GM18505 (cell line): ENCODE measurements at regions not wholly inside any gene's neighbourhood (a gene's known extent, or its start where the extent isn't known, plus 50 kb on each side); places are given as distances from the start of the nearest gene placed in this dataset.

Source experiments
- ATAC-seq: cut with Tn5 transposase; IDR thresholded peaks from one replicate; pipeline ENCODE4 v1.9.1; 2021; ENCODE audit not compliant: unreplicated experiment
- POLR2A ChIP-seq: IDR thresholded peaks from 4 replicates; pipeline ENCODE4 v1.6.1; 2011; ENCODE audit warnings: borderline replicate concordance; ENCODE audit not compliant: insufficient read depth, insufficient read length; ENCODE audit errors: extremely low read depth

DNA sequence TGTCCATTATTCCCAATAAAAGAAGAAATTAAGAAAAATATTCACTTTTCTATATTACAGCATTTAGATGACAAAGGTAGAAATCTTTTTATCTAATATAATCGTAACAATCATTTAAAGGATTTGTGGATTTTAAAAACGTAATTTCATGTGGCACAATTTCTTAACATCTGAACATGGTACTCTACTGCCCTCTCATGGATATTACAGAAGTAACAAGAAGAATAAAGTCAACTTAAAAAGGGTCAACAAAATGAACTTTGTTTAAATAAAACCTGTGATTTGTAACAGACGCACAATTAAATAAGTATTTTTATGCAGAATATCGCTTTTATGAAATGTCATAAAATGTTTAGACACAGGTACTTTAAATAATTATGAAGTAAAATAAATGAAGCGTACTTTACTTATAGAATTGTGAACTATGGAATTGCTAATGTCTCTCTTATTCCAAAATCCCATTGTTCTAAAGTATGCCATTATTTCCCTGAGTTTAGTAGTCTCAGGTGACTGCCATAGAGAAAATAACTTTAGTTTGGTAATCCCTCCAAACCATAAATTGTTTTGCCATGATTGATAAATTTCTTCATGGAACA lies 366.8 kb upstream of the ZNF385D start:
- no peak for TF ChIP-seq POLR2A
- no peak for ATAC-seq

- ATAC-seq = no peak
- TF ChIP-seq POLR2A = no peak
Observed at GRCh38 chr3:22118542-22118941, 367.5 kb upstream of the ZNF385D start.

DNA sequence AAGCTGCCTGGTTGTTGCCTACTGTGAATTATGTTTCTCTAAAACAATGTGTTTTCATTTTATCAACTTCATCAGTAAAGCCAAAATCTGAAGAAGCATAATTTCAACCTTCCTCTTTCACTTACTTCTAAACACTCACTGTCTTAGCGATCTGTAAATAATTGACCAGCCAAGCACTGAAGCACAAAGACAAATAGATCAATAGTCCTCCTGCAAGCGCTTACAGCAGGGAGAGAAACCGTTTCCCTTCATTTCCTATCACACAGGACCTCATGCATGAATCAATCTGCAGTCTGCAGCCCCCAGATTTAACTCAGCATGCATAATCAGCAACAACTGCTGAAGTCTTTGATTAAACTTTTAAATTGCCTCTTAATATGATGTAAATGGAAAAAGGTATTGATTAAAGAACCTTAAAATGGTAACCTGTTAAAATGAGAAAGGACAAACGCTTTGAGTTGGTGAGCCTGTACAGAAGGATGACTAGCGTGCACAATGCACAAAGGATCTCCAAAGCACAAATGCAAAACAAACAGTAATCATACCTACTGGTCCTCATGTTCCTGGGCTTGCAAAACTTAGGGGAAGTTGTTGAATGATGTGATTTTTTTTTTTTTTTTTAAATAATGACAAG lies 370.2 kb upstream of the ZNF385D start:
- no peak for TF ChIP-seq POLR2A
- ATAC-seq = peak; percentile 54

GRCh38 chr3:22122567-22122966 lies 371.6 kb upstream of the ZNF385D start:
- peak; percentile 69 for ATAC-seq
- no peak for TF ChIP-seq POLR2A

DNA sequence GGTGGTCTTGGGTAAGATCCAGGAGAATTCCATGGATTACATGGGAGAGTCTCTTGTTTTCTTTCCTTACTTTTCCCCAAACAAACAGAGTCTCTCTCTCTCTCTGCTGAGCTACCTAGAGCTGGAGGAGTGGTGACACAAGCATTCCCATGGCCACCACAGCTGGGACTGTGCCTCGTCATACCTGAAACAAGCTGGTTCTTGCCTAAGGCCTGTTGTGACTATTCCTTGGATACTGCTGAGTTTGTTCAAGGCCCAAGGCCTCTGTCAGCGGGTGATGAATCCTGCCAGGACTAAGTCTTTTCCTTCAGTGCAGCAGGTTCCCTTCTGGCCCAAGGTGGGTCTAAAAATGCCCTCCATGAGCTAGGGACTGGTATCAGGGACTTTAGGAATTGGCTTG lies 378.1 kb upstream of the ZNF385D start:
- TF ChIP-seq POLR2A = no peak
- ATAC-seq = no peak

GRCh38 chr3:22141769-22142168 lies 390.8 kb upstream of the ZNF385D start:
- no peak for TF ChIP-seq POLR2A
- ATAC-seq = no peak

GRCh38 chr3:22147161-22147560 lies 396.2 kb upstream of the ZNF385D start:
- no peak for ATAC-seq
- no peak for TF ChIP-seq POLR2A

DNA sequence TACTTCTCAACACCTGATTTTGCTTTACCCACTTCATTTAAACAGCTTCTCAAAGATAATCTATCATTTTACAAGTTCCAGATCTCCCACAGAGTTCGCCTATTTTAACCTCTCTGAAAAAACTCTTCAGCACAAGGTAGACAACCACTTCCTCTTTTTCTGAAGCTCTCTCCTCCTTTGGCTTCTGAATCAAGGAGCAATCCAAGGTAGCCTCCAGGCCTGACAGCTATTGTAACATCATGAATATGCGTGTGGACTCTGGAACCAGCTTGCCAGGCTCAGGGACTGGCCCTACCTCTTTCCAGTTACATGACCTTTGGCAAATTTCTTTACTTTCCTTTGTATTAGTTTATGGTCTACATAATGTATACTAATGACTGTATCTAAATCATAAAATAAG lies 405.9 kb upstream of the ZNF385D start:
- no peak for TF ChIP-seq POLR2A
- ATAC-seq = no peak

DNA sequence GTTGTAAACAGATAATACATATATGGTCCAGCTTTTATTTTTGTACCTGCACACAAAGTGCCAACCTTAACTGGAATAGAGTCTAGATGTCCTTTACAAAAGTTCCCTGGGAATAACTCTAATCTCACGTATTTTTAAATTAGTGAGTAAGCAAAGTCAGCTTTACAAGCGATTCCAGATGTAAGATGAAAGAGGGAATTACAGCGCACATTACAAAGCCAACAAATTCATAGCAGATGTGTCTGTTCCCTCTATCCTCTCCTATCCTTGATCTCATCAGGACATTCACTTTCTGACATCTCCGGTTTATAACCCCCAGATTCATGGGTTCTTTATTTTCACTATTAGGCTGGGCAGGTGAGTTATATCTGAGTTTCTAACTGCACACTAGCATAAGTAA lies 406.8 kb upstream of the ZNF385D start:
- no peak for ATAC-seq
- TF ChIP-seq POLR2A = no peak

- TF ChIP-seq POLR2A = no peak
- ATAC-seq = no peak
Observed at GRCh38 chr3:22159004-22159695, 408.1 kb upstream of the ZNF385D start.

DNA sequence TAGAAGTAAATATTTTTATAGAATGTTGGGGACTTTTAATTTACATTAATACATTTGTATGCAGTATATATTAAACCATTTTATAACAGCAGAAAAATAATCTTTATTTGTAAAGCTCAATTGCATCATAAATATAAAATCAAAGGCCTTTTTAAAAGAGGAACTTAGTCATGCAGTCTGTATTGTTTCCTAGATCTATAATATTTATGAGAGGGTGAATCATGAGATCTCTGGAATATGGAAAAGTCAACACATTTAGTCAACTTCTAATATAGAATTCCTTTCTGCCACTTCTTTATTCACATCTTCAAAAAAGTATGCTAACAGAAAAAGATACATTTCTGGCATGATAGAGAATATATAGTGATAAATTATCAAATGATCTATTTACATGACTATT lies 410.3 kb upstream of the ZNF385D start:
- no peak for TF ChIP-seq POLR2A
- no peak for ATAC-seq

DNA sequence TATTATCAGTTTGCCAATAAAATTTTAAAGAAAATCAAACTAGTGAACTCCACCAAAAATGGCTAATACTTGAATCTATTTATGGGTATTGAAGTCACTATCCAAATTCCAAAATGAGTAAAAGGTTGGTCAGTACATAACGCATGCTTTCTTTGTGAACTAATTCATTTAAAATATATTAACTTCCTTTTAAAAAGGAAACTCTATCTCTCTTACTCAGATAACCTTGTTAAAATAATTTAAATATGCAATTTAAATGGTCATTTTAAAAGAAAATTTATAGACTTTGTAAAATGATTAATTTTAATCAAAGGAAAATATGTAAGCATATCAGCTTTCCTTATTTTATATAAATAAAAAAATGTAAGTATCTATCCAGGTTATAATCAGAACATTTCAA lies 419.4 kb upstream of the ZNF385D start:
- no peak for TF ChIP-seq POLR2A

GRCh38 chr3:22172964-22173363 lies 422.0 kb upstream of the ZNF385D start:
- no peak for TF ChIP-seq POLR2A
- ATAC-seq = no peak

More for the DNA sequence above, 419.4 kb upstream of the ZNF385D start:
- no peak for ATAC-seq

- ATAC-seq = no peak
- TF ChIP-seq POLR2A = no peak
Observed at GRCh38 chr3:22175947-22176346, 424.9 kb upstream of the ZNF385D start.
